ENCODE measurements at regions not wholly inside any gene's neighbourhood (a gene's known extent, or its start where the extent isn't known, plus 50 kb on each side); places are given as distances from the start of the nearest gene placed in this dataset.
"Not testable (repeated sequence)": the region's sequence is repeated elsewhere in the genome, so short reads cannot be mapped to it uniquely, and the experiment has no call there.

DNA sequence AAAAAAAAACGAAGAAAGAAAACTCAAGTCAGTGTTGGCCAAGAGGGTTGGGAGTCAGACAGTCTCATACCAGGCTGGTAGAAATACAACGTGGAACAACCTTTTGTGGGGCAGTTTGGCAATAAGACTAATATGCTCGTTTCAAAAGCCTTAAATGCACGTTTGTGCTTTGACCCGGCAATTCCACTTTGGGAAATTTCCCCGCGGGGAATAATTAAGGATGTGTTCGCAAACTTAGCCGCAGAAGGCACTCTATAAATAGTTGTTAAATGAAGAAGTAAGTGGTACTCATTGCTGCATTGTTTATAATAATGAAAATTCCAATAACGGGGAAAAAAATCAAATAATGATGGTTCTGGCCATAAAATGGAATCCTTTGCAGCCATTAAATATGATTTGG, 664.8 kb upstream of the EEF2KMT start:
- DNase-seq (ENCODE audit: extremely low spot score in 2 of 2) = no peak
- Histone ChIP-seq H3K4me1 (no peaks in the 10 kb centered on the region), H3K27ac (no peak overlapping the region), H3K36me3 (no peaks in the 10 kb centered on the region), H3K9me3 (no peaks in the 10 kb centered on the region), H3K27me3 (no peaks in the 10 kb centered on the region), H3K4me3 (no peak overlapping the region)
- TF ChIP-seq POLR2AphosphoS5 (IDR thresholded peaks at IDR 0.05; ENCODE audit: insufficient read depth in 1 of 2, low read depth in 1 of 2) (no peak), POLR2A (IDR thresholded peaks at IDR 0.05) (no peak)
- intact Hi-C loops (cut with DNase I) = no loop called here

DNA sequence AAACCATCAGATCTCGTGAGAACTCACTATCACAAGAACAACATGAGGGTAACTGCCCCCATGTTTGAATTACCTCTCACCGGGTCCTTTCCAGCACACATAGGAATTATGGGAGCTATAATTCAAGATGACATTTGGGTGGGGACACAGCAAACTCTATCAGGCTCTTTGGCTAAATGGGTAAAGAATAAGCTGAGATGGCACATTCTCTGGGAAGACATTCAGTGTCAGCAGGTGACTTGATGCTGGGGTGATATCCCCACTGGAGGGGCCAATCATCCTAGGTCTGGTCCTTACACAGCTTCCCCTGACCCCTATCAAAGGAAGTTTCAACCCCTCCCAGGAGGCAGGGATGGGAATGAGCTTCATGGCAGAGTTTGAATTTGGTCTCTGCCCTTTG, 664.0 kb upstream of the EEF2KMT start:
- H3K27me3 ChIP-seq = no peaks in the 10 kb centered on the region
- intact Hi-C loops (cut with DNase I) = no loop called here
- no peak for DNase-seq (ENCODE audit: extremely low spot score in 2 of 2)
- no peaks in the 10 kb centered on the region for H3K36me3 ChIP-seq
- no peak overlapping the region for H3K27ac ChIP-seq
- H3K4me1 ChIP-seq = no peaks in the 10 kb centered on the region
- no peaks in the 10 kb centered on the region for H3K9me3 ChIP-seq
- H3K4me3 ChIP-seq = no peak overlapping the region
- TF ChIP-seq, protein P1, sequence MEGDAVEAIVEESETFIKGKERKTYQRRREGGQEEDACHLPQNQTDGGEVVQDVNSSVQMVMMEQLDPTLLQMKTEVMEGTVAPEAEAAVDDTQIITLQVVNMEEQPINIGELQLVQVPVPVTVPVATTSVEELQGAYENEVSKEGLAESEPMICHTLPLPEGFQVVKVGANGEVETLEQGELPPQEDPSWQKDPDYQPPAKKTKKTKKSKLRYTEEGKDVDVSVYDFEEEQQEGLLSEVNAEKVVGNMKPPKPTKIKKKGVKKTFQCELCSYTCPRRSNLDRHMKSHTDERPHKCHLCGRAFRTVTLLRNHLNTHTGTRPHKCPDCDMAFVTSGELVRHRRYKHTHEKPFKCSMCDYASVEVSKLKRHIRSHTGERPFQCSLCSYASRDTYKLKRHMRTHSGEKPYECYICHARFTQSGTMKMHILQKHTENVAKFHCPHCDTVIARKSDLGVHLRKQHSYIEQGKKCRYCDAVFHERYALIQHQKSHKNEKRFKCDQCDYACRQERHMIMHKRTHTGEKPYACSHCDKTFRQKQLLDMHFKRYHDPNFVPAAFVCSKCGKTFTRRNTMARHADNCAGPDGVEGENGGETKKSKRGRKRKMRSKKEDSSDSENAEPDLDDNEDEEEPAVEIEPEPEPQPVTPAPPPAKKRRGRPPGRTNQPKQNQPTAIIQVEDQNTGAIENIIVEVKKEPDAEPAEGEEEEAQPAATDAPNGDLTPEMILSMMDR (IDR thresholded peaks at IDR 0.05) = no peak
- TF ChIP-seq POLR2AphosphoS5 (IDR thresholded peaks at IDR 0.05; ENCODE audit: insufficient read depth in 1 of 2, low read depth in 1 of 2) (no peak), POLR2A (IDR thresholded peaks at IDR 0.05) (no peak)

DNA sequence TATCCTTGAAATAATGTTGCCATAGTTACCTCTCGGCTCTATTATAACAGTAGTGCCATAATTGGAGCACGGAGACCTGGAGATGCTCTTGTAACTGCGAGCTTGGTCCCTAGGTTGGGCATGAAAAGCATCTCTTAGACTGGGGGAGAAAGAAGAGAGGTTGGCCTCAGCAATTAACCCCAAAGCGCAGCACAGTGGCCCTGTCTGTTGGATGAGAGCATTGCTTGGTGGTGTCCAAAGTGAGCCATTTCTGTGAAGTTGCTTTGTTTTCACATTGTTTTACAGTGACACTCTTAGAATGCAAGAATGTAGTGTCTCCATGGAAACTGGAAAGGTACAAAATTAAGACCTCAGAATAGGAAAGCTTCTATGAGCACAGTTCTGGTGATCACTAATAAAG, 660.7 kb upstream of the EEF2KMT start:
- Histone ChIP-seq H3K36me3 (no peaks in the 10 kb centered on the region), H3K9me3 (no peaks in the 10 kb centered on the region), H3K27me3 (no peaks in the 10 kb centered on the region), H3K4me3 (no peak overlapping the region), H3K4me1 (no peaks in the 10 kb centered on the region), H3K27ac (no peak overlapping the region)
- intact Hi-C loops (cut with DNase I) = no loop called here
- no peak for TF ChIP-seq POLR2A (IDR thresholded peaks at IDR 0.05)
- TF ChIP-seq, protein P1 (IDR thresholded peaks at IDR 0.05) = no peak
- TF ChIP-seq POLR2AphosphoS5 (IDR thresholded peaks at IDR 0.05; ENCODE audit: insufficient read depth in 1 of 2, low read depth in 1 of 2) = no peak
- DNase-seq (ENCODE audit: extremely low spot score in 2 of 2) = no peak

DNA sequence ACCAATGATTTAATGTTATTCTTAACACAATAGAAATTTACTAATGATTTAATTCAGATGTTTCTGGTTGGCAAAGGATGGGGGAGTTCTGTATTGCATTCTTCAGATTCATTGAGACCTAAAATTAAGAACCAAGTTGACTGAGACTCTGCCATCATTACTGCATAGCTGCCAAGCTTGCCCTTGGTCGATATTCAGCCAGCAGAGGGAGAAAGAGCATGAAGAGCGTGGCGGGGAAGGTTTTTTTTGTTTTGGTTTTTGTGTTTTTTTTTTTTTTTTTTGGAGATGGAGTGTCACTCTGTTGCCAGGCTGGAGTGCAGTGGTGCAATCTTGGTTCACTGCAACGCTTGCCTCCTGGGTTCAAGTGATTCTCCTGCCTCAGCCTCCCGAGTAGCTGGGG, 659.4 kb upstream of the EEF2KMT start:
- Histone ChIP-seq H3K27ac (no peak overlapping the region), H3K9me3 (no peaks in the 10 kb centered on the region), H3K27me3 (no peaks in the 10 kb centered on the region), H3K4me3 (no peak overlapping the region), H3K36me3 (no peaks in the 10 kb centered on the region), H3K4me1 (no peaks in the 10 kb centered on the region)
- no peak for DNase-seq (ENCODE audit: extremely low spot score in 2 of 2)
- TF ChIP-seq POLR2A (IDR thresholded peaks at IDR 0.05) = no peak
- no peak for TF ChIP-seq POLR2AphosphoS5 (IDR thresholded peaks at IDR 0.05; ENCODE audit: insufficient read depth in 1 of 2, low read depth in 1 of 2)
- TF ChIP-seq, protein P1 (IDR thresholded peaks at IDR 0.05) = no peak
- intact Hi-C loops (cut with DNase I) = no loop called here

DNA sequence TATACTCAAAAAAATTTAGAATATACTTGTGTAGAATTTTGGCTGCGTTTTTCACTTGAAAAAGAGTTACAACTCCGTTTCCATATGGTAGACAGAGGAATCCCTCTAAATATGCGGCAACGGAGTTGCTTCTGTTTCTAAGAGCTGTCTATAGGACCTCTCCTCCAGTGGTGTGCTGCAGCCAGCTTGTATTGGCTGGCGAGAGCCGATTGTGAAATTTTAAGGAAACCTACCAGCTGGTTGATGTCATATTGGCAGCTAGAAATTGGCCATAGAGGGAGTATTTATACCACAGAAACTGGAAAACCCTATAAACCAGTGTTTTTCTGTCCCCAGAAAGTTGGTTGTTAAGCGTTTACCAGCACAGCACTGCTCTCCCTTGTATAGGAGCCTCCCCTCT, 655.8 kb upstream of the EEF2KMT start:
- no peaks in the 10 kb centered on the region for H3K27me3 ChIP-seq
- H3K4me3 ChIP-seq = no peak overlapping the region
- no peak for DNase-seq (ENCODE audit: extremely low spot score in 2 of 2)
- intact Hi-C loops (cut with DNase I) = no loop called here
- TF ChIP-seq, protein P1 (IDR thresholded peaks at IDR 0.05) = no peak
- TF ChIP-seq POLR2A (IDR thresholded peaks at IDR 0.05) (no peak), POLR2AphosphoS5 (IDR thresholded peaks at IDR 0.05; ENCODE audit: insufficient read depth in 1 of 2, low read depth in 1 of 2) (no peak)
- no peak overlapping the region for H3K27ac ChIP-seq
- H3K36me3 ChIP-seq = no peaks in the 10 kb centered on the region
- no peaks in the 10 kb centered on the region for H3K4me1 ChIP-seq
- H3K9me3 ChIP-seq = no peaks in the 10 kb centered on the region

DNA sequence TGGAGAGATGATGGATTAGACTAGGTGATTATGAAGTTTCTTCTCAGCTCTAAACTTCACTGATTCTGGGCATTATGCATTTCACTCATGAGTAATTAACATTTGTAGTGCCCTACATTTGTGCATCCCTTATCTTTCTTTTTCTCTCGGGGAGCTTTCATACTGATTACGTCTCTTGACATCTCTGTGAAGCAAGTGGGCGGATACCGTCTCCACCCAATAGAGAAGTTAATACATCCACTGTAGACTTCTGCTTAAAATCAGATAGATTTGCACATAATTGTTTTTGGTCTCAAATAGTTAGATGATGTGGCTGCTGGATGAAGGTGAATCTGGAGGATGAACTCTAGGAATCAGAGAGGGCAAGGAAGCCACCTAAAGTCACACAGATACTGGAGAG, 653.6 kb upstream of the EEF2KMT start:
- intact Hi-C loops (cut with DNase I) = no loop called here
- TF ChIP-seq, protein P1 (IDR thresholded peaks at IDR 0.05) = no peak
- TF ChIP-seq POLR2A (IDR thresholded peaks at IDR 0.05) (no peak), POLR2AphosphoS5 (IDR thresholded peaks at IDR 0.05; ENCODE audit: insufficient read depth in 1 of 2, low read depth in 1 of 2) (no peak)
- Histone ChIP-seq H3K27ac (no peak overlapping the region), H3K36me3 (no peaks in the 10 kb centered on the region), H3K27me3 (no peaks in the 10 kb centered on the region), H3K4me3 (no peak overlapping the region), H3K4me1 (no peaks in the 10 kb centered on the region), H3K9me3 (no peaks in the 10 kb centered on the region)
- no peak for DNase-seq (ENCODE audit: extremely low spot score in 2 of 2)

DNA sequence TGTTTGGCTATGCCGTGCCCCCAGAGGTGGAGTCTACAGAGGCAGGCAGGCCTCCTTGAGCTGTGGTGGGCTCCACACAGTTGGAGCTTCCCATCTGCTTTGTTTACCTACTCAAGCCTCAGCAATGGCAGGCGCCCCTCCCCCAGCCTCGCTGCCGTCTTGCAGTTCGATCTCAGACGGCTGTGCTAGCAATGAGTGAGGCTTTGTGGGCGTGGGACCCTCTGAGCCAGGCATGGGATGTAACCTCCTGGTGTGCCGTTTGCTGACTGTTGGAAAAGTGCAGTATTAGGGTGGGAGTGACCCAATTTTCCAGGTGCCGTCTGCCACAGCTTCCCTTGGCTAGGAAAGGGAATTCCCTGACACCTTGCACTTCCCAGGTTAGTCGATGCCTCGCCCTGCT, 652.8 kb upstream of the EEF2KMT start:
- DNase-seq (ENCODE audit: extremely low spot score in 2 of 2); H3K36me3 ChIP-seq; H3K9me3 ChIP-seq; intact Hi-C loops (cut with DNase I); H3K4me3 ChIP-seq; H3K27ac ChIP-seq; H3K27me3 ChIP-seq; H3K4me1 ChIP-seq: not testable (repeated sequence)

Data from vagina (tissue), 2 donors.